KBM-7 (cell line): ENCODE measurements at regions not wholly inside any gene's neighbourhood (a gene's known extent, or its start where the extent isn't known, plus 50 kb on each side); places are given as distances from the start of the nearest gene placed in this dataset.

Experiments
- DNase-seq: peaks from one replicate; pipeline ENCODE4 v3.0.0-alpha.2; 2015
- in situ Hi-C: fragments of 300-500 bp; cut with MboI; formaldehyde crosslinking; loops from 2 replicates; pipeline ENCODE4 v1.14.3; 2020; ENCODE audit warnings: low sequenced_read_pairs, low pct_unique_long_range_greater_than_20kb, mixed read lengths

DNA sequence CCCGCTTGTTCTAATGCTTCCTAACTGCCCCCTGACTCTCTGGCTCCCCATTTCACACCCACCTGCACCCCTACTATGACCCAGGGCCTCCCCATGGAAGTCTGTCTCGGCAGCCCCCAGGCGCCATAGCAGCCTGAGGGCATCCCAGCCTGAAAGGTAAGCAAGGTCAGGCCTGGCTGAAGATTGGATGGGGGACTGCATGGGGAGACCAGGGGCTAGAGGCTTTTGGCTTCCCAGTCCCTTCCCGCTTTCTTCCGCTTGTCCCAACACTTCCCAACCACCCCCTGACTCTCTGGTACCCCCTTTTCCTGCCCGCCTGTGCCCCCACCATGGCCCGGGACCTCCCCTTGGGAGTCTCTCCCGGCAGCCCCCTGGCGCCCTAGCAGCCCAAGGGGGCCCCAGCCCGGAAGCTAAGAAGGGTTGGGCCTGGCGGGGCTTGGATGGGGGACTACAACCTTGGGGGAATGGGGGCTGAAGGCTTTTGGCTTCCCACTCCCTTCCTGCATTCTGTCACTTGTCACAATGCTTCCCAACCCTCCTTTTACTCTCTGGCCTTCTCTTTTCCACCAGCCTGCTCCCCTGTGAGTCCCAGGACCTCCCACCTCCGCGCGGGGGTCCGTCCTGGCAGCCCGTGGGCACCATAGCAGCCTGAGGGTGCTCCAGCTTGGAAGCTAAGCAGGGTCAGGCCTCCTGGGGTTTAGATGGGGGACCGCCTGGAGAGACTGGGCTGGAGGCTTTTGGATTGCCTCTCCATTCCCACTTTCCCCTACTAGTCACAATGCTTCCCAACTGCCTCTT, 2288.4 kb downstream of the TP53TG3F start:
- no peak for DNase-seq
- in situ Hi-C loops, result no loop called here

DNA sequence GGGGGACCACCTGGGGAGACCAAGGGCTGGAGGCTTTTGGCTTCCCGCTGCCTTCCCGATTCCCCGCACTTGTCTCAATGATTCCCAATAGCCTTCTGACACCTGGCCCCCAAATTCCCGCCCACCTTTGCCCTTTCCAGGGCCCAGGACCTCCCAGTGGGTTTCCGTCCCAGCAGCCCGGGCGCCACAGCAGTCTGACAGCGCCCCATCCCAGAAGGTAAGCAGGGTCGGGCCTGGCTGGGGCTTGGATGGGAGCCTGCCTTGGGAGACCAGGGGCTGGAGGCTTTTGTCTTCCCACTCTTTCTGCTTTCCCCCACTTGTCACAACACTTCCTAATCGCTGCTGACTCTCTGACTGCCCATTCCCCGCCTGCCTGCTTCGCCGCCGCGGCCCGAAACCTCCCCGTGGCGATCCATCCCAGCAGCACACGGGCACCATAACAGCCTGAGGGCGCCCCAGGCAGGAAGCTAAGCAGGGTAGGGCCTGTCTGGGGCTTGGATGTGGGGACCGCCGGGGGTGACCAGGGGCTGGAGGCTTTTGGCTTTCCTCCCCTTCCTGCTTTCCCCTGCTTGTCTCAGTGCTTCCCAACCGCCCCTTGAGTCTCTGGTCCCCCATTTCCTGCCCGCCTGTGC, 2289.3 kb downstream of the TP53TG3F start:
- in situ Hi-C loops, result no loop called here
- DNase-seq, result no peak

DNA sequence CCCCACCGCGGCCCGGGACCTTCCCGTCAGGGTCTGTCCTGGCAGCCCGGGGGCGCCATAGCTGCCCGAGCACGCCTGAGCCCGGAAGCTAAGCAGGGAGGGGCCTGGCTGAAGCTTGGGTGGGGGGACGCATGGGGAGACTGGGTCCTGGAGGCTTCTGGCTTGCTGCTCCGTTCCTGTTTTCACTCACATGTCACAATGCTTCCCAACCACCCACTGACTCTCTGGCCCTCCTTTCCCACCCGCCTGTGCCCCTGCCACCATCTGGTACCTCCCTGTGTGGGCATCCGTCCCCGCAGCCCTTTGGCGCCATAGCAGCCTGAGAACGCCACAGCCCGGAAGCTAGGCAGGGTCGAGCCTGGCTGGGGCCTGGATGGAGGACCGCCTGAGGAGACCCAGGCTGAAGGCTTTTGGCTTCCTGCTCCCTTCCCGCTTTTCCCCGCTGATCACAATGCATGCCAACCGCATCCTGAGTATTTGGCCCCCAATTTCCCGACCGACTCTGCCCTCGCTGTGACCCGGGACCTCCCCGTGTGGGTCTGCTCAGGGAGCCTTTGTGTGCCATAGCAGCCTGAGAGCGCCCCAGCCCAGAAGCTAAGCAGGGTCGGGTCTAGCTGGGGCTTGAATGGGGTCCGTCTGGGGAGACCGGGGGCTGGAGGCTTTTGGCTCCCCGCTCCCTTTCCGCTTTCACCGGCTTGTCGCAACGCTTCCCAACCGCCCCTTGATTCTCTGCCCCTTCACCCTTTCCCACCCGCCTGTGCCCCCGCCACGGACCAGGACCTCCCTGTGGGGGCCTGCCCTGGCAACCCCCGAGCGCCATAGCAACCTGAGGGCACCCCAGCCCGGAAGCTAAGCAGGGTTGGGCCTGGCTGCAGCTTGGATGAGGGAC, 2290.1 kb downstream of the TP53TG3F start:
- no peak for DNase-seq
- in situ Hi-C loops, result no loop called here

DNA sequence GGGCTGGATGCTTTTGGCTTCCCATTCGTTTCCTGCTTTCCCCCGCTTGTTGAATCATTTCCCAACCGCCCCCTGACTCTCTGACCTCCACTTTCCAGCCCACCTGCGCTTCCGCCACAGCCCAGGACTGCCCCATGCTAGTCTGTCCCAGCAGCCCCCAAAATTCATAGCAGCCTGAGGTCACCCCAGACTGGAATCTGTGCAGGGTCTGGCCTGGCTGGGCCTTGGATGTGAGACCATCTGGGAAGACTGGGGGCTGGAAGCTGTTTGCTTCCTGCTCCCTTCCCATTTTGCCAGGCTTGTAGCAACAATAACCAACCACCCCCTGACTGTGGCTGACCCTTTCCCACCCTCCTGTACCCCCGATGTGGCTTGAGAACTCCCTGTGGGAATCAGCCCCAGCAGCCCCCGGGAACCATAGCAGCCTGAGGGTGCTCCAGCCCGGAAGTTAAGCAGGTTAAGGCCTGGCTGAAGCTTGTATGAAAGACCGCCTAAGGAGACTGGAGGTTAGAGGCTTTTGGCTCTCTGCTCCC, 2290.8 kb downstream of the TP53TG3F start:
- in situ Hi-C loops, result no loop called here
- no peak for DNase-seq

DNA sequence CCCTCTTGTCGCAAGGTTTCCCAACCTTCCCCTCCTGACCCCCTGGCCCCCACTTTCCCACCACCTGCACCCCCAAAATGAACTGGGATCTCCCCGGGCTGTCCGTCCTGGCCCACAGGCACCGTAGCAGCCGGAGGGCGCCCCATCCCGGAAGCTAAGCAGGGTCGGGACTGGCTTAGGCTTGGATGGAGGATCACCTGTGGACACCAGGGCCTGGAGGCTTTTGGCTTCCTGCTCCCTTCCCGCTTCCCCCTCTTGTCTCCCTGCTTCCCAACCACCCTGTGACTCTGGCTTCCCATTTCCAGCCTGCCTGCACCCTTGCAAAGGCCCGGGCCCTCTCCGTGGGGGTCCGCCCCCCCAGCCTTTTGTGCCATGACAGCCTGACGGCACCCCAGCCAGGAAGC, 2291.3 kb downstream of the TP53TG3F start:
- in situ Hi-C loops, result no loop called here
- DNase-seq, result no peak

DNA sequence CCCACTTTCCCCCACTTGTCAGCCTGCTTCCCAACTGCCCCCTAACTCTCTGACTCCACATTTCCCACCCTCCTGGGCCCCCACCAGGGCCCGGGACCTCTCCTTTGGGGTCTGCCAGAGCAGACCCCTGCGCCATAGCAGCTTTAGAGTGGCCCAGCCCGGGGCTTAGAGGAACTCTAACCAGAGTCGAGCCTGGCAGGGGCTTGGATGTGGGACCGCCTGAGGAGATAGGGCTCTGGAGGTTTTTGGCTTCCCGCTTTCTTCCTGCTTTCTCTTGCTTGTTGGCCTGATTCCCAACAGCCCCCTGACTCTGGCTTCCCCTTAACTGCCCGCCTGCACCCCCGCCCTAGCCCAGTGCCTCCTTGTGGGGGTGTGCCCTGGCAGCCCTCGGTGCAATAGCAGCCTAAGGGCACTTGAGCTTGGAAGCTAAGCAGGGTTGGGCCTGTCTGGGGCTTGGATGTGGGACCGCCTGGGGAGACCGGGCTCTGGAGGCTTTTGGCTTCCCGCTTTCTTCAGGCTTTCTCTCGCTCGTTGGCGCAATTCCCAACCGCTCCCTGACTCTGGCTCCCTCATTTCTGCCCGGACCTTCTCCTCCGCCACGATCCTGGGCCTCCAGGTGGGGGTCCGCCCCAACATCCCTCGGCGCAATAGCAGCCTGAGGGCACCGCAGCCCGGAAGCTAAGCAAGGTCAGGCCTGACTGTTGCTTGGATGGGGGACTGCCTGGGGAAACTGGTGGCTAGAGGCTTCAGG, 2292.0 kb downstream of the TP53TG3F start:
- in situ Hi-C loops, result no loop called here

DNA sequence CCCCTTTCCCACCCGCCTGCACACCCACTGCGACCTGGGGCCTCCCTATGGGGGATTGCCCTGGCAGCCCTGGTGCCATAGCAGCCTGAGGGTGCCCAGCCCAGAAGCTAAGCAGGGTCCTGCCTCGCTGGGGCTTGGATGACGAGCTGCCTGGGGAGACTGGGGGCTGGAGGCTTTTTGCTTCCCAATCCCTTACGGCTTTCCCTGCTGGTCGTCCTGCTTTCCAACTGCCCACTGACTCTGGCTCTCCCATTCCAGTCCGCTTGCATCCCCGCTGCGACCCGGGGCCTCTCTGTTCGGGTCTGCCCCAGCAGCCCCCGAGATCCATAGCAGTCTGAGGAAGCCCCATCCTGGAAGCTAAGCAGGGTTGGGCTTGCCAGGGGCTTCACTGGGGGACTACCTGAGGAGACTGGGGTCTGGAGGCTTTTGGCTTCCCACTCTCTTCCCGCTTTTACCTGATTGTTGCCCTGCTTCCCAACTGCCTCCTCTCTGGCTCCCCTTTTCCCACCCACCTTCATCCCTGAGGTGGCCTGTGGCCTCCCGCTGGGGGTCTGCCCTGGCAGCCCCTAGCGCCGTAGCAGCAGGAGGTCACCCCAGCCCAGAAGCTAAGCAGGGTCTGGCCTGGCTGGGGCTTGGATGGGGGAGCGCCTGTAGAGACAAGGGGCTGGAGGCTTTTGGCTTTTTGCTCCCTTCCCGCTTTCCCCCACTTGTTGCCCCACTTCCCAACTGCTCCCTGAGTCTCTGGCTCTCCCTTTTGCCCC, 2292.8 kb downstream of the TP53TG3F start:
- in situ Hi-C loops, result no loop called here
- DNase-seq, result no peak

More for the DNA sequence above, 2292.0 kb downstream of the TP53TG3F start:
- no peak for DNase-seq

DNA sequence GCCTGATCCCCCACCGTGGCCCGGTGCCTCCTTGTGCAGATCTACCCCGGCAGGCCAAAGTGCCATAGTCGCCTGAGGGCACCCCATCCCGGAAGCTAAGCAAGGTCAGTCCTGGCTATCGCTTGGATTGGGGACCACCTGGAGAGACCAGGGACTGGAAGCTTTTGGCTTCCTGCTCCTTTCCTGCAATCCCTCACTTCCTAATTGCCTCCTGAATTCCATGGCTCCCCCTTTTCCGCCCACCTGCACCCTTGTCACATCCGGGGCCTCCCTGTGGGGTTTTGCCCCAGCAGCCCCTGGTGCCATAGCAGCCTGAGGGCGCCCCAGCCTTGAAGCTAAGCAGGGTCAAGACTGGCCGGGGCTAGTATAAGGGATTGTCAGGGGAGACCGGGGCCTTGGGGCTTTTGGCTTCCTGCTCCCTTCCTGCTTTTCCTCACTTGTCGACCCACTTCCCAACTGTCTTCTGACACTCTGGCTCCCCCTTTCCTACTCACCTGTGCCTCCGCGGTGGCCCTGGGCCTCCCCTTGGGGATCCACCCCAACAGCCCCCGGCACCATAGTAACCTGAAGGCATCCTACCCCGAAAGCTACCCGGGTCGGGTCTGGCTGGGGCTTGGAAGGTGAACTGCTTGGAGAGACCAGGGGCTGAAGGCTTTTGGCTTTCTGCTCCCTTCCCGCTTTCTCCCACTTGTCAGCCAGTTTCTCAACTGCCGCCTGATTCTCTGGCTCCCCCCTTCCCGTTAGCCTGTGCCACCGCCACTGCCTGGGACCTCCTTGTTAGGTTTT, 2293.6 kb downstream of the TP53TG3F start:
- no peak for DNase-seq
- in situ Hi-C loops, result no loop called here

DNA sequence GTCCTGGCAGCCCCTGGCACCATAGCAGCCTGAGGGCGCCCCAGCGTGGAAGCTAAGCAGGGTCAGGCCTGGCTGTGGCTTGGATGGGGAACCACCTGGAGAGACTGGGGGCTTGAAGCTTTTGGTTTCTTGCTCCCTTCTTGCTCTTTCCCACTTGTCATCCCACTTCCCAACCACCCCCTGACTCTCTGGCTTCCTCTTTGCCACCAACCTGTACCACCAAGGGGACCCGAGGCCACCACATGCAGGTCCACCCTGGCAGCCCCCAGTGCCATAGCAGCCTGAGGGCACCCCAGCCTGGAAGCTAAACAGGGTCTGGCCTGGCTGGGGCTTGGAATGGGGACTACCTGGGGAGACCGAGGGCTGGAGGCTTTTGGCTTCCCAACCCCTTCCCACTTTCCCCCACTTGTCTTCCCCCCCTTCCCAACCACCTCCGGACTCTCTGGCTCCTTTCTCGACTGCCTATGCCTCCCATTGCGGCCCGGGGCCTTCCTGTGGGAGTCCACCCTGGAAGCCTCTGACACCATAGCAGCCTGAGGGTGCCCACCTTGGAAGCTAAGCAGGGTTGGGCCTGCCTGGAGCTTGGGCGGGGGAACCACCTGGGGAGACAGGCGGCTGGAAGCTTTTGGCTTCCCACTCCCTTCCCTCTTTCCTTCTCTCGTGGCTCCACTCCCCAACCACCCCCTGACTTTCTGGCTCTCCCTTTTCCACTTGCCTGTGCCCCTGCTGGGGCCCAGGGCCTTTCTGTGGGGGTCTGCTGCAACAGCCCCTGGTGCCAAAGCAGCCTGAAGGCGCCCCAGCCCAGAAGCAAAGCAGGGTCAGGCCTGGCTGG, 2294.4 kb downstream of the TP53TG3F start:
- in situ Hi-C loops, result no loop called here
- no peak for DNase-seq

DNA sequence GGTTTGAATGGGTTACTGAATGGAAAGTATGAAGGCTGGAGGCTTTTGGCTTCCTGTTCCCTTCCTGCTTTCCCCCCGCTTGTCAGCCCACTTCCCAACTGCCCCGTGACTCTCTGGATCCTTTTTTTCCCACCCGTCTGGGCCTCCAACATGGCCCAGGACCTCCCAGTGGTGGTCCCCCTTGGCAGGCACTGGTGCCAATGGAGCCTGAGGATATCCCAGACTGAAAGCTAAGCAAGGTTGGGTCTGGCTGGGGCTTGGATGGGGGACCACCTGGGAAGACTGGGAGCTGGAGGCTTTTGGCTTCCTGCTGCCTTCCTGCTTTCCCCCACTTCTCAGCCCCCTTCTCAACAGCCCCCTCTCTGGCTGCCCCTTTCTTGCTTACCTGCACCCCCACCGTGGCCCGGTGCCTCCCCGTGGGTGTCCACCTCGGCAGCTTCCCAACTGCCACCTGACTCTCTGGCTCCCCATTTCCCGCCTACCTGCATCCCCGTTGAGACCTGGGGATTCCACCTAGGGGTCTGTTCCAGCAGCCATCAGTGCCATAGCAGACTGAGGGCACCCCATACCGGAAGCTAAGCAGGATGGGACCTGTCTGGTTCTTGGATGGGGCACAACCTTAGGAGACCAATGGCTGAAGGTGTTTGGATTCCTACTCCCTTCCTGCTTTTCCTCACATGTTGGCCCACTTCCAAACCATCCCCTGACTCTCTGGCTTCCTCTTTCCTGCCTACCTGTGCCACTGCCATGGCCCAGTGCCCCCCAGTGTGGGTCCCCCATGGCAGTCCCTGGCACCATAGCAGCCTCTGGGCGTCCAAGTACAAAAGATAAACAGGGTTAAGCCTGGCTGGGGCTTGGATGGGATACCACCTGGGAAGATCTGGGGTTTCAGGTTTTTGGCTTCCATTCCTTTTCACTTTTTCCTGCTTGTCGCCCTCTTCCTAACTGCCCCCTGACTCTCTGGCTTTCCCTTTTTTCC, 2295.3 kb downstream of the TP53TG3F start:
- DNase-seq, result no peak
- in situ Hi-C loops, result no loop called here

DNA sequence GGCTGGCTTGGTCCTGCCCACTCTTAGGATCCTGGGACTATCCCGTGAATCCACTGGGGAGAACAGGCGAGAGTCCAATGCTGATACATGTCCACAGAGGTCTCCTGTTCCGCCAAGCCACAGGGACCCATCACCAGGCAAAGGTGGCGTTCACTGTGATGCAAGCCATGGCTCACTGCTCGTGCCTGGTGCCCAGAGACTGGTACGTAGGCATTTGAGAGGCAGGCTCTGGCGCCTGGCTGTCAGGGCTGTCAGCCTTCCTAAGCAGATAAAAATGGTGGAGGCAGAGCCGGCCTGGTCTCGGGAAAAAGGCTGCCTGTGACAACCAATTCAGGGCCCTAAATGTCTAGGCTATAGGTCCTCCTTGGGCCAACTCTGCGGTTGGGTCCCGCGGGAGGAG, 2329.0 kb downstream of the TP53TG3F start:
- in situ Hi-C loops, result no loop called here

DNA sequence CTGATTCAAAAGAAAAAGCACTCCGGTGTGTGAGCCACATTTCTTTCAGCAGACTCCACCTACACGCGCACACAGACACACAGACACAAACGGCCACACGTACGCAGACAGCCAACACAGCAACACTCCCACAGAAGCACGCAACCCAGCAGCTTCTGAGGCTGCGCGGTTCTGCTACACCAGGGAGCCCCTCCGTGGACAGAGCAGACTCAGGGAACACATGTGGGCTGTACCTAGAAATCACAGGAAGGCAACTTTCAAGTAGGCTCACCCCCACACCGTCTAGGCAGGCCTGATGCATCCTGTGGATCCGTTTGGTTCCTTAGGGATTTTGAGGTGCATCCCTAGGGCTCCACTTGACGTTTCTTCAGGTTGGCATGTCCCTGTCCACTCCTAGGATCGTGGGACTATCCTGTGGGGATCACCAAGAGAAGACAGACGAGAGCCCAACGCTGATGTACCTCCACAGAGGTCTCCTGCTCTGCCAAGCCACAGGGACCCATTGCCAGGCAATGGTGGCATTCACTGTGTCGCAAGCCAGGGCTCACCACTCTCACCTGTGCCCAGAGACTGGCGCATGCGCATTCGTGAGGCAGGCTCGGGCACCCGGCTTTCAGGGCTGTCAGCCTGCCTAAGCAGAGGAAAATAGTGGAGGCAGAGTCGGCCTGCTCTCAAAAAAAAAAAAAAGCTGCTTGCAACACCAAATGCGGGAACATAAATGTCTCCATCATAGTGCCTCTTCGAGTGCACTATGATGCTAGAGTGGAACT, 2333.3 kb downstream of the TP53TG3F start:
- no peak for DNase-seq
- in situ Hi-C loops, result no loop called here

More for the DNA sequence above, 2329.0 kb downstream of the TP53TG3F start:
- DNase-seq, result no peak

DNA sequence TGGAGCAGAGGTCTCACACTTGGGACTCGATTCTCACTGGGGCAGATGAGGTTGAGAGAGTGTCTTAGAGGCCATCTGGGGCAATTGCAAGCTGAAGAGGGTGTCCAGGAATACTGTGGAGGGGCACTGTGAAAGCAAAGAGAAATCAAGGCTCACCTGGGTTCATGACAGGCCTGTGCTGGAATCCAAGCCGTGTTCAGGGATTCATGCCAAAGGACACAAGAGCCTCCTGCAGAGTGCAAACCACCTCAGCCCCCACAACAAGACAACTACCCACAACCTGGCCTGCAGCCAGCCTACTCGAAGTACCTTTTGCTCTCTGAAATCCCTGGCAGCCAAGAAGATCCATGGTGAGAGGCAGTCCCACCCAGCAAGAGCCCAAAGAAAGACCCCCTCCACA, 2334.2 kb downstream of the TP53TG3F start:
- DNase-seq, result no peak
- in situ Hi-C loops, result no loop called here

DNA sequence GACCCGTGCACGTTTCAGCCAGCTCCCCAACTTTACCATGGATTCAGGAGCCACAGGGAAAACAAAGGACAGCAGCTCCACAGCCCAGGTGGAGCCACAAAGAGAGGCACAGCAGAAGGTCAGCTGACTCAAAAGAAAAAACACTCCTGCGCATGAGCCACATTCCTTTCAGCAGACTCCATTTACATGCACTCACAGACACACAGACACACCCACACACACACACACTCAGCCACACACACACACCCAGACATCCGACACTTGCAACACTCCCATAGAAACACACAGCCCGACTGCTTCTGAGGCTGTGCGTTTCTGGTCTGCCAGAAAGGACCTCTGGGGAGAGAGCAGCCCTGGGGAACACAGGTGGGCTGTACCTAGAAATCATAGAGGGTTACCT, 2335.5 kb downstream of the TP53TG3F start:
- in situ Hi-C loops, result no loop called here
- no peak for DNase-seq
